Esophagus muscularis mucosa (tissue), 4 donors: ENCODE measurements at regions not wholly inside any gene's neighbourhood (a gene's known extent, or its start where the extent isn't known, plus 50 kb on each side); places are given as distances from the start of the nearest gene placed in this dataset.

Source experiments
- EP300 ChIP-seq: sonication (generic); formaldehyde crosslinking; IDR thresholded peaks from one replicate; pipeline ENCODE4 v1.6.1; 2017; ENCODE audit warnings: antibody characterized with exemption
- POLR2A ChIP-seq: fragments of 450-650 bp; IDR thresholded peaks from one replicate; pipeline ENCODE4 v1.6.1; 2017; ENCODE audit warnings: antibody characterized with exemption, moderate library complexity, mild to moderate bottlenecking, low read depth
- POLR2AphosphoS5 ChIP-seq, 2 donors: sonication (generic); formaldehyde crosslinking; IDR thresholded peaks; one replicate each; pipeline ENCODE4 v1.6.1; 2017; ENCODE audit warnings: antibody characterized with exemption in 2 of 2
- TF ChIP-seq, protein P1 (sequence below), 3 experiments: fragments of 200-600 bp in 2 of 3; fragments of 450-650 bp in 1 of 3; sonication (generic) in 2 of 3; IDR thresholded peaks; one replicate each; pipeline ENCODE4 v1.5.1; 2017 to 2019; ENCODE audit warnings: antibody characterized with exemption in 3 of 3, mild to moderate bottlenecking in 2 of 3, moderate library complexity in 1 of 3

DNA sequence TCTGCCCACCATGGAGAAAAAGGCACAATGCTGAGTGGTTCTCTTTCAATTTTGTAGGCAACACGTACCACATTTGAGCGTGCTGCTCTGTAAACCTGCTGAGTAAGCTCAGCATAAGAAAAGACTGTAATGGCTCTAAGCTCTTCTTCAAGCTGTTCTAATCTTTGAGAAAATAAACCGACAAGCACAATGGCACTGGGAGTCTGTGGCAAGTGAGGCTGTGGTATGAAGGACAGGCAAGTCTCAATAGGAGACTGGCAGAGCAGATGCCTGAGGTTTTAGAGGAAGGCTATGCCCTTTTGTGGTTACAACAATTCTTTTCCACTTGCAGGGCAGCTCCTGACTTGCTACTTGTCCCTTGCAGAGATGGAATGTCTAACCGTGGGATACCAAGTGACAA is 136.7 kb upstream of the EXOC2 start:
- TF ChIP-seq EP300 (no peak), POLR2A (no peak), POLR2AphosphoS5 (IDR thresholded peaks at IDR 0.05) (no peak)
- TF ChIP-seq, protein P1, sequence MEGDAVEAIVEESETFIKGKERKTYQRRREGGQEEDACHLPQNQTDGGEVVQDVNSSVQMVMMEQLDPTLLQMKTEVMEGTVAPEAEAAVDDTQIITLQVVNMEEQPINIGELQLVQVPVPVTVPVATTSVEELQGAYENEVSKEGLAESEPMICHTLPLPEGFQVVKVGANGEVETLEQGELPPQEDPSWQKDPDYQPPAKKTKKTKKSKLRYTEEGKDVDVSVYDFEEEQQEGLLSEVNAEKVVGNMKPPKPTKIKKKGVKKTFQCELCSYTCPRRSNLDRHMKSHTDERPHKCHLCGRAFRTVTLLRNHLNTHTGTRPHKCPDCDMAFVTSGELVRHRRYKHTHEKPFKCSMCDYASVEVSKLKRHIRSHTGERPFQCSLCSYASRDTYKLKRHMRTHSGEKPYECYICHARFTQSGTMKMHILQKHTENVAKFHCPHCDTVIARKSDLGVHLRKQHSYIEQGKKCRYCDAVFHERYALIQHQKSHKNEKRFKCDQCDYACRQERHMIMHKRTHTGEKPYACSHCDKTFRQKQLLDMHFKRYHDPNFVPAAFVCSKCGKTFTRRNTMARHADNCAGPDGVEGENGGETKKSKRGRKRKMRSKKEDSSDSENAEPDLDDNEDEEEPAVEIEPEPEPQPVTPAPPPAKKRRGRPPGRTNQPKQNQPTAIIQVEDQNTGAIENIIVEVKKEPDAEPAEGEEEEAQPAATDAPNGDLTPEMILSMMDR (IDR thresholded peaks at IDR 0.05): no peak
